Ecto neural progenitor cell (in vitro differentiated cells): ENCODE measurements at regions not wholly inside any gene's neighbourhood (a gene's known extent, or its start where the extent isn't known, plus 50 kb on each side); places are given as distances from the start of the nearest gene placed in this dataset.
"Not testable (repeated sequence)": the region's sequence is repeated elsewhere in the genome, so short reads cannot be mapped to it uniquely, and the experiment has no call there.

Experiments used
- DNase-seq: peaks from one replicate; pipeline ENCODE4 v3.0.0-alpha.2; 2018; ENCODE audit warnings: low spot score

DNA sequence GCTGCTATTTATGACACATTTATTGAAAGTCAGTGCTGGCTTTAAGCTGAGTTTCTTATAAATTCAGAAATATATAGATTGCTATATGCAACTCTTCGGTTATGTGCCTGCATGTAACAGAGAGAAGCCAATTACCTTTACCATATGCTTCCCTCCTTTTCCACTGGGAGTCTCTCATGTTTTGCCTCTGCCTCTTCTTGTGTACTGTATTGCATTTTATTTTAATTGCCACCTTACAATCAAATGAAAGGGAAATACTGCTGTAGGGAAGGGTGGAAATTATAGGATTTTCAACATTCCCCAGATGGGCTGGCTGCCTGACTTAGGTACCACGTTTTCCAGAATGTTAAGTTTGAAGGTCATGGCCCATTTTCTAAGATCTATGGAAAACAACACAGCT lies 655.4 kb upstream of the SLIT2 start:
- DNase-seq: no peak

DNA sequence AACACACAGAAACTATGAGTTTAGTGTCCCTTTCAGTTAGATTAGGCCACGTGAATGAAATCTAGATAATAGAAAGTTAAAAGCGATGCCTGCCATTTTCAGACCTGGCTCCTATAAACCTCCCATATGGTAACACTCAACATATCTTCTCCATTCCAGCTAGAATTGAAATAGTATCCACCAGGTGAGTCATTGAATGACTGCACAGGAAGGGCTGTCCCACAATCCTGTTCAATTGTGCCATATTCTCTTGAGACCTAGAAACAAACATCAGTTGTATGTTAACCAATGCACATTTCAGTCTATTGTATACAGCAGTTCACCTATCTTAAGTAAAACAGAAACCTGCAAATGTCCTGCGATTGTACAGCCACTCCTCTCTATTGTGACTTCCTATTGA lies 659.3 kb upstream of the SLIT2 start:
- no peak for DNase-seq

DNA sequence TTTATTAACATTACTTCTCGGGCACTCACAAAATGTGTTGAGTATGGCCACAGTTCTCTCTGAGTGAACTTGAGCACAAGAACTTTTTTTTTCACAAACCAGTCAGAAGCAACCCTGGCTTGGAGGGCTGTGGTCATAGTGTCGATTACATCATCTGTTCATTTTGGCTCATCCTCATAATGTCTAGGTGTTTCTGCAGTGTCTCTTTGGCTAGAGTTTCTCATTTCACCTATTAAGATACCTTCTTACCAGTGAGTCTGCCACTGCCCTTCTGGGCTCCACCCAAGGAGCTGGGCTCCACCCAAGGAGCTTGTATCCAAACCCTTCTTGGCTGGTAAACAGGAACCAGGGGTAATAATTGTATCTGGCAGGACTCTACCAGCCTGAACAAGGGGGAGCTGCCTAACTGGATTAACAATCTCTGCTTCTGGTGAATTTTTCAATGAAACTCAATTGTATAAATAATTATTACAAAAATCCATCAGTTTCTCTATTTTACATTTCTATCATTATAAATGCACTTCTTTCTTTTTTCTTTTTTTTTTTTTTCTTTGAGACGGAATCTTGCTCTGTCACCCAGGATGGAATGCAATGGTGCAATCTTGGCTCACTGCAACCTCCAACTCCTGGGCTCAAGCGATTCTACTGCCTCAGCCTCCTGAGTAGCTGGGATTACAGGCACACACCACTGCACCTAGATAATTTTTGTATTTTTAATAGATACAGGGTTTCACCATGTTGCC lies 667.7 kb upstream of the SLIT2 start:
- DNase-seq: no peak

DNA sequence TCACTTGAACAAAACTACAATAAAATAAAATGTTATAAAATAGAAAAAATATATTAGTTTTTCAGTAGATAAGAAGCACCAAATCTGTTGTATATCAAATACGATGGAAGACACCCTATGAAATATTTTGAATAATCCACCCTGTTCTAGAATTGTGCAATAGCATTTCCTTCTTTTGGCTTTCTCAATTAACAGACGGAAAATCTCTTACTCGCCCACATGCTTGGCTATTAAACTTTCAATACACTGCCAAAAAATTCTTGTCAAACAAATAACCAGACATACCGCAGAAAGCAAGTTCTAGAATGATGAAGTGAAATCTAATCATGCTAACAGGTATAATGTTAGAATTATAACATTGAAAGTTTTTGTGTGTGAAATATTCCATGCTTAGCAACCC lies 671.6 kb upstream of the SLIT2 start:
- no peak for DNase-seq

DNA sequence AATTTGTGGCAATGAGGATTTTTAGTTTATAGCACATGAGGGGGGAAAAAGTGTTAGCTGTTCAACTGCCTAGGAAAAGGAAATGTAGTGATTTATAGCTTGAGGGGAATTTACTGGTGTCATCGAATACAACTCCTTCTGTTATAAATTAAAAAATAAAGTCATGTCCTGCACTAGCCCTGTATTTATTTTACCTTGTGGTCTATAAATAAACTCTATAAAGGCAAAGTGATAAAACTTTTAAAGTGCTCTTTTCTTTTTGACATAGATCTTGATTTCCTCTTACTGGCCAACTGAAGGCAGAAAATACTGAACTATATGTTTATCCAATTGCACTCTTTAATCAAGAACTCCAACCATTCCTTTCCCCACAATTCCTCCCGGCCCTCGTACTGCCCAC lies 672.1 kb upstream of the SLIT2 start:
- DNase-seq: no peak

DNA sequence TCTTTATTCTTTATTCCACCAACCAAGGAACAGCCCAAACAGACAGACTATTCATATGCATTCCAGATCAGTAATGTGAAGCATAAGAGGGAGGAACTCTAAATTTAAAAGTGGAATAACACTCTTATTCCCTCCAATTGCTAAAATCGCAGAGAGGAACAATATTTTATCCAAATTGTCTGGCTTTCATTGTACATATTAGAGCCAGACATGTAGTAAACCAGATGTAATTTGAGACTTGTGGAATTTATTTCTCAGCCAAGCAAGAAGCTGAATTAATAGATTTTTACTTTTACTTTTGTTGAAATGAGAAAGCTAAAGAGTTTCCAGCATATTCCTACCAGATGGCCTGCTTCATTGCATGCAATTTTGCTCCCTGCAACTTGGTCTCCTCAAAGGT lies 674.6 kb upstream of the SLIT2 start:
- DNase-seq: no peak

DNA sequence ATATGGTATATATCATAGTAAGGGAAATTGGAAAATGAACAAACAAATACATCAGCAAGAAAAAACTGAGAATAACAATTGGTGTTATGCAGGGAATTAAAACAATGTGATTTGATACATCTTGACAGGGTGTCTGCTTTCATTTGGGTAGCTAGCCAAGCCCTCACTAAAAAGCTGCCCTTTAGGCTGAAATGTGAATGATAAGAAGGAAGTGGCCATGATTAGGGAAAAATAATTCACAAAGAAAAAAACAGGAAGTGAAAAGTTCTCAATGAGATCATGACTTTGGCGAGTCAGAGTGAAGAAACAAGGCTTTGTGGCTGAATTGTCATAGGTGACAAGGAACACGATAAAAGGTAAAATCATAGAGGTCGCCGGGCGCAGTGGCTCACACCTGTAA lies 675.8 kb upstream of the SLIT2 start:
- no peak for DNase-seq

DNA sequence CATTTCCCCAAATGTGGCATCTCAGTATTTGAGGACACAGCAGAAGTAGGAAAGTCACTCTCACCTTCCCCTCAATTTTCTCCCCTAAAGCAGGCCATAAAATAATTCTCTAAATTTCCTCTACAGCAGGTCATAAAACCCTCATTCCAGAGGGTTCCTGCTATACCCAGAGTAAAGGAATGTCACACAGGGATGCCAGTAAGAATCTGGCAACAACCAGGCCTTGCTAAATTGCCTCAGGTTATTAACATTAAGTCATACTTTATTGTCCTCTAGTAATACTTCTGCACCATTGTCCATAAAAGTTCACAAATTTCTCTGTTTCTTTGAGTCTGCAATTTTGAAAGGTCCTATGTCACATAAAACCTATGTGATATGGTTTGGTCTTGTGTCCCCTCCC lies 685.7 kb upstream of the SLIT2 start:
- no peak for DNase-seq

DNA sequence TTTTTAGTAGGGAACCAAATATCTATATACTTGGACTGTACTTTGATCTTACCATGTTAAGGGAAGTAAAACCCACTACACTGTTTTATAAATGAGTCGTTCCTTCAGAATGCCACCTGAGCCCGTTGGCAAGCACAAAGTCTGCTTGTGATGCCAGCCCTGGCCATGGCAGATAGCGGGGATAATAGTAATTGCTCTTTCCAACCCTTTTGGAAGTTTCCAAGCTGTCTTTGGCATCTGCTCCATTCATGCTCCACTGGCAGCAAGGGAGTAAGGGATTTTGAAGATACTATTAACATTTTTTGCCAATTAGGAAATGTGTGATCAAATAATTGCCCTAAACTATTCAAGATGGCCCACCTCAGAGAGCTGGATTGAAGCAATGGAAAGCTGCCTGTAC lies 689.2 kb upstream of the SLIT2 start:
- DNase-seq: no peak

DNA sequence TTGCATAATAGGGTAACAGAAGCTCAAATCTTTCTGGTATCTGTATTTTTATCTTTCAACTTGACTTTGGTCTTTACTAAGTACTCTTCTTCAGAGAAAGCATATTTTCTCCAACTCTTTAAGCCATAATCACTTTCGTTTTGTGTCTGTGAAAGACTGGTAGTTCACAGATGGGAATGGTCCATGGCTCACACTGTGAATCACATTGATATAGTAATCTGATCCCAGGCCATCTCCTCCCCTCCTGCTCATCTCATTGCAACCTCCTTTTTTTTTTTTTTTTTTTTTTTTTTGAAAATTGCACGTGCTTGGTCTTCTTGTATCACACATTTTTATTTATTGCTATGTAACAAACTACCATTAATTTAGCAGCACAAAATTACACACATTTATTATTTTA lies 694.5 kb upstream of the SLIT2 start:
- no peak for DNase-seq

DNA sequence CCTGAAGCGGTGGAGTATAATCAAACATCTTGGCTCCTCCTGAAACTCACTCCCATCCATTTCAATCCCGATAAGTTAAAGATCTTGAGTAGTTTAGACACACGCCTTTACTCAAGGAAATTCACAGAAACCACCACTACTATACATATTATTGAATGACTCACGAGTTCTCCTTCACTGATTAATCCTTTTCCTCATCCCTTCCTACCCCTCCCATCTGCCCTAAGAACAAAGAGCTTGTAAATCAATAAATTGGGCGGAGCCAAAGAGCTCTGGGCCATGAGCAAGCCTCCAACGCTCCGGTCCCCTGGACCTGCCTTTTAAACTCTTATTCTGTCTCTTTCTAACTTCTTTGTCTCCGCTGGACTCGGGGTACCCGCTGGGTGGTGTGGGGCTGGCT lies 695.4 kb upstream of the SLIT2 start:
- not testable (repeated sequence) for DNase-seq

DNA sequence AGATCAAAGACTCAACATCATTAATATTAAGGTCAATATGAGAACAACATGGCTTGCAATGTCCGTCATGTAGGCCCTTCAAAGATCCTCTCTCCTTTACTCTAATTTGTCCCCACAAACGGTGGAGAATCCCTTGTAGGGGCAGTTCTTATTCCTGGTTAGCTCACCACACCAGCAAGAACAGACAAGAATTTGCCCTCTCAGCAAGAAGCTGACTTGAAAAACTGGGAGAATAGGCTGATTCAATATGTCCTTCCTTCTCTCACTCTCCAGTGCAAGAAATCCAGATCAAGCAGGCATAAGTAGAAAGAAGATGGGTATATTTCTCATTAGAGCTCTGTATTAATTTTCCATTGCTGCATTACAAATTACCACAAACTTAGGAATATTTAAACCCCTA lies 704.2 kb upstream of the SLIT2 start:
- DNase-seq: no peak

DNA sequence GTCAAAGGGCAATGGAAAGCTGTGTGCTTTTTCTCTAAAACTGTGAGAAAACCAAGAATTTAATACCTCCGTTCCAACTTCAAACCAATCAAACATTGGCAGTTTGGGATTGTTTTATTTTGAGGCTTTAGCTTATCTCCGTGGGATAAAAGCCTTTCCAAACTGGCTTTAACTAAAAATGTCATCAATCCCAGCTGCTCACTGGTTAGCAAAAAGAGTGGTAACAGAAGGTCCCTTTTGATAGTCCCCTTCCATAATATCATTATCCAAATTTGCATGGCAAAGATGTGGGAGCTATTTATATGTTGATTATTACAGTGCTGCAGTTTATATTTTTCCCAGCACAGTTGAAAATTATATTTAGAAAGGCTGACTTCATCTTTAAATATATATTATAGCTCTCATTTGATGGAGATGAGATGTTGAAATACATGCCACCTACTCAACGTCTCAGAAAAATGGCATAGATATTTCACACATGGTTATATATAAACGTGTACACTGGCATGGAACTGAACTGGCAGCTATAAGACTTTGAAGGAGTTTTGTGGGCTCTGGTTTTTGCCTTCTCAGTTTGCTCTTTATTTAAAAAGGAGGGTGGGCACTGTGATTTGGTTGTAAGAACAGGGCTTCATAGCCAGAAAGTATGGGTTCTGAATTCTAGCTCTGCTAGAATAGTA lies 707.1 kb upstream of the SLIT2 start:
- DNase-seq: no peak

DNA sequence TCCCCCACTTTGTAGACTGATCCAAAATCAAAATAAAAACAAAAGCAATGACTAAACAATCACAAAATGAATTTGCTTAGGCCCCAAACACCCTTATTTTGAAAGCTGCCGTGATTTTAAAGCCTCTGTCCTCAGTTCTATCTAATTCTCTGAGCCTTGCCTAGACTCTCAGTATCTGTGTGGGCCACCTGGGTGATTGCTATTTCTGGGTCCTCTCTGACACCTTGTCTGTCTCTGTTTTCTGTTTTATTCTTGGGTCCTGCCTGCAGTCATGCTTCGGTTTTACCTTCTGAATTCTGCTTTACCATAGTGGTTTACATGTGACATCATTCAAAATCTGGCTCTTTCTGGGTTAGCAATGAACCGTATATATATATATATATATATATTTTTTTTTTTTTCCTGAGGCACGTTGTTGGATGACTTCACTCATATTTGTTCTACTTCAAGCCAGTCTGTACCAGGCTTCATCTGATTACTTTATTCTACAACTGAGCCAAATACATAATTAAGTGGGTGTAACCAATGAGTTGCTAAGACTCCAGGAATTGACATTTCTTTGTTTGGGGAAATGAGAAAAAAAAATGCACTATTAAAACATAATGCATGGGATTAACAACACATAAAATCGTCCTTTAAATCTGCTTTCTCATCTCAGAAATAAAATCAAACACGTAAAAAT lies 710.7 kb upstream of the SLIT2 start:
- DNase-seq: no peak

DNA sequence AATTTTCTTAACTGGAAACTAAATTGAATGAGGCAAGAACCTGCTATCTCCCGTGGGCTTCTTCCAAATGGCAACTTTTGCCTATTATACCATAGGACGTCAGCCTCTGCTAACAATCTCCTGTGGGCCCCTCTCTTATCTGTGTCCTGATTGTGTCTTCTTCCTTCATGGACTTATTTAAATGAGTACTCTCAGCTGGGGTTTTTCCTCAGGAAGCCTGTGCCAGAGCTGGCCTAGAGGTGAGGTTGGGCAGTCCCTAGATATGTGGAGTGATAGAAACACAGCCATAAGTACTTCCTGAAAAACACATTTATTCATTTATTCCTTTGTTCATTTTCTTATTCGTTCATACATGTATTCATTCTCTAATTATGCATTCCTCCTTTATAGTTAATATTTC lies 712.5 kb upstream of the SLIT2 start:
- no peak for DNase-seq

DNA sequence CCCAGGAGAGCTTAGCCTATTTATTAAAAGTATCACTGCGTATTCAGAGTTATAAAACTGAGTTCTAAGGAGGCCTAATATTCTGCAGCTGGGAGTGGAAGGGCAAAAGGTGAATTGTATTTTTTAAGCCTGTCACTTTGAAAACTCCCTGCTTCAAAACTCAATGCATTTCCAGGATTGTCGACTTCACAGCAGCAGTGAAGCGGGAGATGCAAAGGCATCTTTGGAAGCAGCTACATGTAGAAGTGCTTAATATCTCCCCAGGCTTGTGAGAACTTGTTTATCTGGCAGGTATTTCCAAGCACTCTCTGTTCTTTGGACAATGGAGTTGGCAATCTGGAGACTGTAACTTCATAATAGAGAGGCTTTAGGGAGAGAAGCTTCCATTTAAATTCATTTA lies 717.5 kb upstream of the SLIT2 start:
- no peak for DNase-seq

DNA sequence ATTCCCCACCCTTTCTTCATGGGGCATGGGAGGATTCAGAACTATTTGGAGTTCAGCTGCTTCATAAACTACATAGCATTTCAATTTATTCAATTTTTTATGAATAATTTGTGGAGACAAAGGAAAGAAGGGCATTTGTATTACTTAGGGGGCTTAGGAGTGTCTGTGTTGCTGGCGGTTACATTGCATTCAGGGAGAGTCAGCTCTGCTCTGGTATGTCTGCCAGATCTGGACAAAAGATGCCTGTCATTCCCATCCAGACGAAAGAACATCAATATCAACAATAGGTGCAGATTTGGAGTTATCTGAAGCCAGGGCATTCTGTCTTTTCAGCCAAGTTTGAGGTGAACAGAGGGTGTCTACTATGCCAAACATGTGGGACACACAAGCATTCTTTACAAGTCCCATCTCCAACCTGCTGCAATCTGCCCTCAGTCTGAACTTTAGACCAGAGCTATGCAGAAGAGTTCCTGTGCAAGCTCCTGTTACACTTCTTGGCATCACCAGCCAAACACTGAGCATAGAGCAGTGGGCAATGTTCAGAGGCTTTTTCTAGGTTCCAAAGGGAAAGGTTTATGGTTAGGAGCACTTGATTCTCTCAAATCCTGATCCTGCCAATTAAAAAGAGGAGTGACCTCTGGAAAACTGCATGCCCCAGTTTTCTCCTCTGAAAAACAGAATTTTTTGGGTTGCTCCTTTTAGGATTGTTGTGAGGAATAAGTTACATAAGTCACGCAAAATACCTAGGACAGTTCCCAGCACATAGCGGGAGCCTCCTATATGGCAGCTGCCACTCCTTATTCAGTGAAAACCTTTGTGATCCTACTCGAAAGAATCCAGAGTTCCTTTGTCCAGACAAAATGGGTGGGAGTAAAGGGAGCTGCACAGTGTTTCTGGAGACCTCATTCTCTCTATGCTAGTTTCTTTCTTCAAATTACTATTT lies 719.5 kb upstream of the SLIT2 start:
- DNase-seq: no peak

DNA sequence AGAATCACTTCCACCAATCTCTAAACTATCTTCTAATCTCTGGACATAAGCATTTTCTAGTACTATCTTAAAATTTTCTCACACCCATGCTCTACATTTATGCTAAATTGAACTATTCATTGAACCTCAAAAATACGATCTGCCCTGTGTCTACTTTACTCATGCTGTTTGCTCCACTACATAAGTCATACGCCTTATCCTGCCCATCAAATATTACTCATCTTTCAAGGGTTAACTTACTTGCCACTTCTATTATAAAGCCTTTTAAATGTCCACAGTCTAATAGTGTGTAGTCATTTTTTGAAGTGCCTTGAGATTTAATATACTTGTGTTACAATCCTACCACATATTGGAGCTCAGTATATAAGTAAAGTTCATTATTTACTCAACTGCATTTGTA lies 727.7 kb upstream of the SLIT2 start:
- DNase-seq: no peak

DNA sequence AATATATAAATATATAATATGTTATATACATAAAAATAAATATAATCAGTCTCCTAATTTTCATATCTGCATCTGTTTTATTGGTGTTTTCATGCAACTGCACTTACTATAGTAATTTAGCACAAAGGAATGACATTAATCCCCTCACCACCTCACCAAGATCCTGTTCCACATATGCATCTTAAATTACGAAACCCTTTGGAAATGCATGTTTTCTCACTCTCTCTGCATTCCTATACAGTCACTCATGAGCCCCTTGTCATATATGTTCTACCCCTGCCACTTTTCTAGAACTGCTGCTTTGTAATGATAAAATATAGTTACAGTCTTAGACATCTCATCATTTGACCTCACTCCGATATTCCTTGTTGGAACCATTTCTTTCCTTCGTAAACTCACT lies 728.7 kb upstream of the SLIT2 start:
- DNase-seq: no peak

DNA sequence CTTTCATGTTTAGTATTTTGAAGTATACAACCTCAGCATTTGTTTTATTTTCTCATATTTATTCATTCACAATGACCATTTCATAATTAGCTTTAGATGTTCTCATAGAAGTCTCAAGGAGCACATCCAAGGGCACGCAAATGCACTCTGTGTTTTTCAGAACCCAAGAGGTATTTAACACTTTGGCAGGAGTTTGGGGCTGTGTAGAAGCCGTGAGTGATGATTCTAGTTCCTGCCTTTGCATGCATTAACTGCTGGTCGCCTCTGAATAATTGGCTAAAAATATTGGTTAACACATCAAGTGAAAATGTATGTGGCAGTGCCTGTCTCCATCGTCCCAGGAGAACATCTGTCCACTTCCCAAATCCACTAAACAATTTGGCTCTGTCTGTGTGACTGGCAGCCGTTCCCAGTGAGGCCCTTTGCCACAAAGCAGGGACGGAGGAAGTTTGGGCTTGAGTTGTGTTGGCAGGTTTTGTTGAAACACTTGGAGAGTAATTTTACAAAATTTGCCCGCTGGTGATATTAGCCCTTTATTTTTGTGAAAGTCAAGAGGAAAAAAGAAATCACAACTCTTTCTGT lies 730.7 kb upstream of the SLIT2 start:
- DNase-seq: no peak

DNA sequence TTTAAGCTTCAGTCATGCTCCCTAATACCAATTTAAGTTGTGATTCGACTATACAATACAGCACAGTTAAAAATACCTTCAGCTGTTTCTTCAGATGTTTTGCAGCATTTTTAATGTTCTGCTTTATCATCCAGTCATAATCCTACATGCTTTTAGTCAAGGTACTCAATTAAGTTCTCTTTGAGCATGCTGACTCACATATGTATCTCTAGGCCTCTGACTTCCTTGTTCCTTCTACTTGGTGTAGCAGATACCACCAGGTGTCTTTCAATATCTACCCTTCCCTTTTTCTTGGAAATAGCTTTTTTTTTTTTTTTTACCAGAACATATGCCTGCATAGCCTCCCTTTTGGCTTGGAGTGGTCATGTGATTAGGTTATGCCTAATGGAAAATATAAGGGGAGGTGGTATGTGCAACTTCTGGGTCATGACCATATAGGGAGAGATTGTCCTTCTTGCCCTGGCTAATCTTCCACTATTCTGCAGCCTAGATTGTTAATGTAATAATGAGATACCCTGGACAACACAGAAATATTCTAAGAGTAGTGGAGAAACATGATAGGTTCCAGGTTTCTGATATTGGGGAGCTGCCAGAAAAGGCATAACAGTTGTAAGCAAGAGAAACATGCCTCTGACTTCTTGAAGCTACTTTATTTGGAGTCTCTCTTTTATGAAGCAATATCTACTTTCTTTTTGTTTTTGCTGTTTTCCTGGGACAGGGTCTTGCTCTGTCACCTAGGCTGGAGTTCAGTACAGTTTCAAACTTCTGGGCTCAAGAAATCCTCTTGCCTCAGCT lies 737.2 kb upstream of the SLIT2 start:
- DNase-seq: no peak
